Adrenal gland (tissue), 5 donors: ENCODE measurements at regions not wholly inside any gene's neighbourhood (a gene's known extent, or its start where the extent isn't known, plus 50 kb on each side); places are given as distances from the start of the nearest gene placed in this dataset.

ENCODE experiments used
- POLR2A ChIP-seq, 2 donors: fragments of 450-650 bp; IDR thresholded peaks; one replicate each; pipeline ENCODE4 v1.6.1; 2017; ENCODE audit warnings: antibody characterized with exemption in 2 of 2, mild to moderate bottlenecking in 2 of 2, moderate library complexity in 1 of 2
- TF ChIP-seq, protein P1 (sequence below), 6 experiments: fragments of 450-650 bp in 4 of 6; fragments of 200-600 bp in 2 of 6; sonication (generic) in 1 of 6; IDR thresholded peaks; 1 replicate in 5 of 6; 2 replicates in 1 of 6; pipeline versions ENCODE4 v1.5.1 to v1.8.0; 2016 to 2021; ENCODE audit warnings: antibody characterized with exemption in 6 of 6, mild to moderate bottlenecking in 2 of 6, moderate library complexity in 1 of 6
- donor health status: DM: no; HTN: no; CAD: no.

DNA sequence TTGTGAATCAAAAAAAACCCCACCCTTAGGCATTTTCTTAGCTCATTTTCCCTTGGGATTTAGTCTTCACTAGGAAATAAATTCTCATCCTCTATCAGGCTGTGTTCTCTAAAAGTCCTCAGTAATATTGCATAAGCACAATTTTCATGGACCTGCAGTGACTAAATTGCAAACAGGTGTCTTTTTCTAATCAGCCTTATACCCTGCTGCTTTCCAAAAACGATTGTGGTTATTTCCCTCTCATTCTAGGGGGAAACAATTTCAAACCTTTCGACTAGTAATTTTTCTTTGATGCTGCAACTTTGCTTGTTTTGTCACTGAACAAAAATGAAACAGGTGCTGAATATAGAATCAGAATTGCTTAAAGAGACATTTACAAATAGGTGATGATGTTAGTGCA lies 549.9 kb downstream of the PDHA2 start:
- TF ChIP-seq, protein P1, sequence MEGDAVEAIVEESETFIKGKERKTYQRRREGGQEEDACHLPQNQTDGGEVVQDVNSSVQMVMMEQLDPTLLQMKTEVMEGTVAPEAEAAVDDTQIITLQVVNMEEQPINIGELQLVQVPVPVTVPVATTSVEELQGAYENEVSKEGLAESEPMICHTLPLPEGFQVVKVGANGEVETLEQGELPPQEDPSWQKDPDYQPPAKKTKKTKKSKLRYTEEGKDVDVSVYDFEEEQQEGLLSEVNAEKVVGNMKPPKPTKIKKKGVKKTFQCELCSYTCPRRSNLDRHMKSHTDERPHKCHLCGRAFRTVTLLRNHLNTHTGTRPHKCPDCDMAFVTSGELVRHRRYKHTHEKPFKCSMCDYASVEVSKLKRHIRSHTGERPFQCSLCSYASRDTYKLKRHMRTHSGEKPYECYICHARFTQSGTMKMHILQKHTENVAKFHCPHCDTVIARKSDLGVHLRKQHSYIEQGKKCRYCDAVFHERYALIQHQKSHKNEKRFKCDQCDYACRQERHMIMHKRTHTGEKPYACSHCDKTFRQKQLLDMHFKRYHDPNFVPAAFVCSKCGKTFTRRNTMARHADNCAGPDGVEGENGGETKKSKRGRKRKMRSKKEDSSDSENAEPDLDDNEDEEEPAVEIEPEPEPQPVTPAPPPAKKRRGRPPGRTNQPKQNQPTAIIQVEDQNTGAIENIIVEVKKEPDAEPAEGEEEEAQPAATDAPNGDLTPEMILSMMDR (IDR thresholded peaks at IDR 0.05): no peak
- TF ChIP-seq POLR2A (IDR thresholded peaks at IDR 0.05): no peak
